ENCODE measurements at regions not wholly inside any gene's neighbourhood (a gene's known extent, or its start where the extent isn't known, plus 50 kb on each side); places are given as distances from the start of the nearest gene placed in this dataset.
"Not testable (repeated sequence)": the region's sequence is repeated elsewhere in the genome, so short reads cannot be mapped to it uniquely, and the experiment has no call there.

GRCh38 chr12:59317598-59317997, 278.2 kb upstream of the SLC16A7 start:
- no peak for TF ChIP-seq CTCF (conservative IDR thresholded peaks at IDR 0.05; ENCODE audit: low read depth, low read length)
- H3K4me3 ChIP-seq (ENCODE audit: low read depth, low read length): no peak overlapping the region
- no peak for DNase-seq (ENCODE audit: low read depth)

GRCh38 chr12:59316938-59317337, 278.9 kb upstream of the SLC16A7 start:
- TF ChIP-seq CTCF (conservative IDR thresholded peaks at IDR 0.05; ENCODE audit: low read depth, low read length): no peak
- DNase-seq (ENCODE audit: low read depth): no peak
- H3K4me3 ChIP-seq (ENCODE audit: low read depth, low read length): no peak overlapping the region

GRCh38 chr12:59316354-59316753, 279.5 kb upstream of the SLC16A7 start:
- H3K4me3 ChIP-seq (ENCODE audit: low read depth, low read length); DNase-seq (ENCODE audit: low read depth): not testable (repeated sequence)

- no peak overlapping the region for H3K4me3 ChIP-seq (ENCODE audit: low read depth, low read length)
- TF ChIP-seq CTCF (conservative IDR thresholded peaks at IDR 0.05; ENCODE audit: low read depth, low read length): no peak
- no peak for DNase-seq (ENCODE audit: low read depth)
Measured at GRCh38 chr12:59314209-59314608, 281.6 kb upstream of the SLC16A7 start.

- TF ChIP-seq CTCF (conservative IDR thresholded peaks at IDR 0.05; ENCODE audit: low read depth, low read length): no peak
- H3K4me3 ChIP-seq (ENCODE audit: low read depth, low read length): no peak overlapping the region
- DNase-seq (ENCODE audit: low read depth): no peak
Measured at GRCh38 chr12:59304077-59304721, 291.6 kb upstream of the SLC16A7 start.

- H3K4me3 ChIP-seq (ENCODE audit: low read depth, low read length): no peak overlapping the region
- DNase-seq (ENCODE audit: low read depth): no peak
- no peak for TF ChIP-seq CTCF (conservative IDR thresholded peaks at IDR 0.05; ENCODE audit: low read depth, low read length)
Measured at GRCh38 chr12:59298296-59298695, 297.5 kb upstream of the SLC16A7 start.

GRCh38 chr12:59294221-59294620, 301.6 kb upstream of the SLC16A7 start:
- no peak for TF ChIP-seq CTCF (conservative IDR thresholded peaks at IDR 0.05; ENCODE audit: low read depth, low read length)
- no peak overlapping the region for H3K4me3 ChIP-seq (ENCODE audit: low read depth, low read length)
- no peak for DNase-seq (ENCODE audit: low read depth)

All from epithelial cell of proximal tubule (primary cell).